Right ventricle myocardium superior (tissue), 1 donor: ENCODE measurements at regions not wholly inside any gene's neighbourhood (a gene's known extent, or its start where the extent isn't known, plus 50 kb on each side); places are given as distances from the start of the nearest gene placed in this dataset.
"Not testable (repeated sequence)": the region's sequence is repeated elsewhere in the genome, so short reads cannot be mapped to it uniquely, and the experiment has no call there.

Experiments
- ATAC-seq: fragments of 200-7000 bp; cut with Tn5 transposase; one replicate; pipeline ENCODE4 v1.9.1; 2020; ENCODE audit warnings: mild to moderate bottlenecking; ENCODE audit not compliant: poor library complexity
- DNase-seq: peaks from one replicate; pipeline ENCODE4 v3.0.0-alpha.2; 2020
- intact Hi-C: fragments of 100-400 bp; cut with DNase I; formaldehyde crosslinking; loops from one replicate; pipeline ENCODE4 v1.11.2; 2022
- donor health status: DM: no; HTN: yes; CAD: no; lungs with severe emphysema.

DNA sequence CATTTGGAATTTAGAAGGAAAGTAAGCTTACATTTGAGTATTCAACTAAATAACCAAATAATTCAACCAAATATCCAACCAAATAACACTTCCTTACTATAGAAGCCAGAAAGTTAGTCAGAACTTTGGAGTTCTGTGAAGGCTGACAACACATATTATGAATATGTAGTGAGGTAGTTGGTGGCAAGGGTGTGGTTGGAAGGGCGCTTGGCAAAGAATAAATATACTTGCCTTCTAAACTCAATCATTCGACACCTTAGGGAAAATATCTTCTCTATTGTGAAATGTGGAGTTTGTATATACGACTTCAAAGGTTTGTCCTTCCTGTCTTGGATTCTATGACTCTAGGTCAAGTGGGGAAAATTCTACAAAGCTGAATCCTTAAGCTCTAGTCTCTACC, 111.7 kb upstream of the OSTN start:
- intact Hi-C loops = no loop called here
- DNase-seq (no peak), ATAC-seq (no peak)

DNA sequence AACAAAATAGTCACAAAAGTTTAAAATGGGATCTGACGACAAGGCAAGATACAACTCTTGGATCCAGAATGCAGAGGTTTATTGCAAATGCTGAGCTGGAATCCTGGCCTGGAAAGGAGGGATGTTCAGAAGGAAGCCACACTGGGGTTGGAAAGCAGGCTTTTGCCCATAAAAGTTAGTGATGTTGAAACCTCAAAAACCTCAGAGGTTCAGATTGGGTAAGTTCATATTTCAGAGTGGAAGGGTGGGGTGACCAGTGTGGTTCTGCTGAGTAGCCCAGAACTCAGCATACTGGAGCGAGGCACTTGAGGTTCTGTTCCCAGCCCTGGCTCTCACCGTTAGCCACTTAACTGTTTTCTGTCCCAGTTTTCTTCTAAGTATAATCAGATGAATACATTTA, 114.0 kb upstream of the OSTN start:
- ATAC-seq (no peak), DNase-seq (no peak)
- intact Hi-C loops = no loop called here

GRCh38 chr3:191078913-191079312, 120.1 kb upstream of the OSTN start:
- DNase-seq, intact Hi-C loops, ATAC-seq: not testable (repeated sequence)

DNA sequence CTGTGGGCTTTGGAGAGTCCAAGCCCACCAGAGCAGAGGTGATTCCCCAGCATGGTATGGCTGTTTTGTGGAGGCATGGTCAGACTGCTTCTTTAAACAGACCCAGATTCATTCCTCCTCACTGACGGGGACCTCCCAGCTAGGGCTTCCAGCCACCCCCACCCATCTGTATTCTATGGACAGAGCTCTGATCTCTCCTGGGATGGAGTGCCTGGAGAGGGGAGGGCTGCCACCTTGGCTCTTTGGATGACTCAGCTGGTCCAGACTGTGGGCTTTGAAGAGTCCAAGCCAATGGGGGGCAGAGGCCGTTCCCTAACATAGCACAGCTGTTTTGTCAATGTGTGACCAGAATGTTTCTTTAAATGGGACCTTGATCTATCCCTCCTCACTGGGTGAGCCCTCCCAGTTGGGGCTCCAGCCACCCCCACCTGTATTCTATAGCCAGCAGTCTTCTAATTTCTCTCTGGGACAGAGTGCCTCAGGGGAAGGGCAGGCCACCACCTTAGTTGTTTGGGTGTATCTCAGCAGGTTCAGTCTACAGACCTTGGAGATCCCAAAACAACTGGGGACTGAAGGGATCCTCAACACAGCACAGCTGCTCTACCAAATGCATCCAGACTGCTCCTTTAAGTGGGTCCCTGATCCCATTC, 122.0 kb upstream of the OSTN start:
- ATAC-seq (no peak), DNase-seq (no peak)
- intact Hi-C loops = no loop called here

- intact Hi-C loops = no loop called here
- no peak for ATAC-seq
- DNase-seq = no peak
These were observed 124.5 kb upstream of the OSTN start for GRCh38 chr3:191074511-191074910.

GRCh38 chr3:191070762-191071403, 128.2 kb upstream of the OSTN start:
- DNase-seq (no peak), ATAC-seq (peak; percentile 12)
- intact Hi-C loops = no loop called here

- ATAC-seq = no peak
- DNase-seq = no peak
- intact Hi-C loops = no loop called here
These were observed 128.8 kb upstream of the OSTN start for GRCh38 chr3:191070201-191070600.

DNA sequence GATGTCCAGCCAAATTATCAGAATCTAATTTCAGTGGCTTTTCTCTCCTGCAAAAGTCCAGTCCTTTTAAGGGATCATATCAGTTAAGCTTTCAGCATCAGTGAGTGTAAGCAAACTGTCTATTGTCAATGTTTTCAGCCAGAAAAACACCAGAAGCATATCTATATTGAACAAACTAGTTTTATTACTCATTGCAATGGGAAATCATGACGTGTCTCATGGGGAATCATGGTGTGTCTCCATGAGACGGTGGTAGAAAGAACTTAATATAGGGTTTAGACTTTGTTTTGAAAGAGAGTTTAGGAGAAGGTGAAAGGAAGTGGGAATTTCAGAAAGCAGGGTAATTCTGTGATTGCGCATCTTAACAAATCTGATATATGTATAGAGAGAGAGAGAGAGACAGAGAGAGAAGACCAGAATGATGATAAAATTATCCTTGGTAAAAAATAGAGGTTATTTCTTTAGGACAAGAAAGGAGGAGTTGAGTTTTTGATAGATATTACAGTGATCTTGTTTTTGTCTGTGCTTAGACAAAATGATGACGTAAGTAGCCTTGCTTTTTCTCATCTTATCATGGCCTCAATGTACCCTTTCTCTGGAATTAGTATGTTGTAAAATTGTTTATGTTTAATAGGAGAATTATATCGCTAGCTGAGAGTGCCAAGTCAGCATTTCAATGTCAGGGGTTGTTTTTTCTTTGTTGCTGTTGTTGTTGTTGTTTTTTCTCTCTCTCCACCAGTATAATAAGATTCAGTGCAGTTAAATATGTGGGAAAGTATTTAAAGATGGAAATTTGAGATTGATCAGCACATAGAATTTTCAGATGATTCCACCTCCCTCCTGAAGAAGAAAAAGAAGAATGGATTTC, 129.9 kb upstream of the OSTN start:
- intact Hi-C loops = no loop called here
- ATAC-seq = no peak

DNA sequence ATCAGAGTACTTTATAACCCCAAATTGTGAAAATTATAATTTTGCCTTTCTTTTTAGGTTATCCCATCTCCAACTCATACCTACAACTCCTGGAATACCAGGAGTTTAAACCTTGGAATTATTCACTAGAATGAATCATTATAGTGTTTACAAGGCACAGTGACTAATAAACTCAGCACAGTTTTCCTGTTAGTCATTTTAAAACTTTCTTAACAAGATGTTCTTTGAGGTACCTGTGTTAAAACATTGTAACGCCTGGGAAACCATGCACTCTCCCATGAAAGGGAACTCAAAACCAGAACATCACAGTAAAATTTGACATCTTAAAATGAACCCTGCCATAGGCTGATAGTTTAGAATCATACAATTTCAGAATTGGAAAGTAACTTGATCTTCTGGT, 132.4 kb upstream of the OSTN start:
- DNase-seq (no peak), ATAC-seq (no peak)
- intact Hi-C loops = no loop called here

More for the DNA sequence above, 129.9 kb upstream of the OSTN start:
- no peak for DNase-seq

- ATAC-seq (peak; percentile 81), DNase-seq (no peak)
- intact Hi-C loops = no loop called here
These were observed 133.7 kb upstream of the OSTN start for GRCh38 chr3:191065181-191065805.

- no peak for DNase-seq
- intact Hi-C loops = loop anchor here (5.0 kb wide), 3 partner anchors 169 to 354 kb away; no protein-coding TSS in a partner anchor
- peak; percentile 43 for ATAC-seq
These were observed 148.0 kb upstream of the OSTN start for GRCh38 chr3:191051037-191051436.

- DNase-seq (no peak), ATAC-seq (no peak)
- intact Hi-C loops = no loop called here
These were observed 151.1 kb upstream of the OSTN start for GRCh38 chr3:191047930-191048329.

DNA sequence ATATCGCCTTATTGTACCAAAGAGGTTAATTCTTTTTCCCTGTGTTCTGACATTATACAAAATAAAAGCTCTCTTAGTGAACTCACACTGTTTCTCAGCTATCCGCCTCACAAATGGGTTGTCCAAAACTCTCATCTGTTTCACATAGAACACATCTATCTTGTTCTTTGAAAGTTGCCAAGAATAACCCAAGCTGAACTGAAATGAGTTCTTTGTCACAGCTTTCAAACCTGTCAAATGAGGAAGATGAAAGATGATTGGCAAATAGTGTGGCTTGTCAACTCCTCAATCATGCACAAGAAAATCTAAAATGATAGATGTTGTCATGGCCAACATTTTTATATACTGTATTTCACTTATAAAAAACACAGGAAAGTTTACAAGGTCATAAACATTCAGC, 168.1 kb upstream of the OSTN start:
- no peak for ATAC-seq
- intact Hi-C loops = no loop called here
- no peak for DNase-seq

DNA sequence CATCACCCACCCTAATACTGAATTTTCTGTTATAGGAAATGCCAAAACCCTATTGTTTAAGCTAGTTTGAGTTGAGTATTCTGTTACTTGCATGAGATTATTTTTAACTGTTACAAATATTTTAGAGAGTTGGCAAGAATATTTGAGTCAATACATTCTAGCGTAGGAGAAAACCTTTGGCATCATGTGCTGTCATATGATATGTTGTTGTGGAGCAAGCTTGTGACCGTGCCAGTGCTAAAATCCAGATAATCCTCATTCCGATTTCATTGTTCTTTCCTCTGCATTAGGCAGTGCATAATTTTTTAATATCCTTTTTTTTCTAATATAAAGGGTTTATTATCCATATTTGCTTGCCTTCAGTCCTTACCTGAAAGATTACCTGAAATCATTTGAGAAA, 168.0 kb upstream of the GMNC start:
- intact Hi-C loops = no loop called here
- no peak for DNase-seq
- ATAC-seq = no peak

DNA sequence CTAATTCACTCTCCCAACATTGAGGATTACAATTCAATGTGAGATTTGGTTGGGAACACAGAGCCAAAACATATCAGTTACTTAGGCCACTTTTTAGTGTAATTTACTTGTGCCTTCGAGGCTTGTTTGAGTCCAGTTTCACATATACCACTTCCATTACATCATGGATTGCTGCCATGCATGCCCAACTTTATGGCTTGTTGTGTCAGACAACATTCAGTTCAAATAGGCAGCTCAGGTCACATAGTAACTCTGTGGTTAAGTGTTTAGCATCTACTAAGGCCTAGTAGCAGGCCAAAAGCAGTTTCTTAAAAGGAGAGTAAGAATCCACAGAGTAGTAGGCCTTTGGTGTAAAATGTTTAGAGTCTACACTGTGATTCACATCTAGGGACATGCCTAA, 164.3 kb upstream of the GMNC start:
- intact Hi-C loops = no loop called here
- no peak for DNase-seq
- ATAC-seq = no peak

GRCh38 chr3:191020730-191021396, 158.4 kb upstream of the GMNC start:
- DNase-seq = no peak
- intact Hi-C loops = no loop called here
- no peak for ATAC-seq

GRCh38 chr3:191019855-191020254, 157.4 kb upstream of the GMNC start:
- DNase-seq (no peak), ATAC-seq (no peak)
- intact Hi-C loops = no loop called here

DNA sequence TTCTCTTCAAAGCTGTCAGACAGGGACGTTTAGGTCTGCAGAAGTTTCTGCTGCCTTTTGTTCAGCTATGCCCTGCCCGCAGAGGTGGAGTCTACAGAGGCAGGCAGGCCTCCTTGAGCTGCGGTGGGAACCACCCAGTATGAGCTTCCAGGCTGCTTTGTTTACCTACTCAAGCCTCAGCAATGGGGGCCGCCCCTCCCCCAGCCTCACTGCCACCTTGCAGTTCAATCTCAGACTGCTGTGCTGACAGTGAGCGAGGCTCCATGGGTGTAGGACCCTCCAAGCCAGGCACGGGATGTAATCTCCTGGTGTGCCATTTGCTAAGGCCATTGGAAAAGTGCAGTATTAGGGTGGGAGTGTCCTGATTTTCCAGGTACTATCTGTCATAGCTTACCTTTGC, 153.5 kb upstream of the GMNC start:
- ATAC-seq, intact Hi-C loops: not testable (repeated sequence)
- peak; percentile 31 for DNase-seq

GRCh38 chr3:191008074-191008473, 145.6 kb upstream of the GMNC start:
- intact Hi-C loops = no loop called here
- ATAC-seq (no peak), DNase-seq (no peak)
